GM21528 (cell line): ENCODE measurements at regions not wholly inside any gene's neighbourhood (a gene's known extent, or its start where the extent isn't known, plus 50 kb on each side); places are given as distances from the start of the nearest gene placed in this dataset.

Source experiments
- ATAC-seq: cut with Tn5 transposase; IDR thresholded peaks from one replicate; pipeline ENCODE4 v1.9.1; 2021; ENCODE audit warnings: mild to moderate bottlenecking, moderate library complexity; ENCODE audit not compliant: unreplicated experiment, low FRiP score

GRCh38 chr15:39130556-39131379 lies 450.1 kb upstream of the THBS1 start:
- no peak for ATAC-seq

- no peak for ATAC-seq
Observed at GRCh38 chr15:39131609-39132008, 449.3 kb upstream of the THBS1 start.

- ATAC-seq = no peak
Observed at GRCh38 chr15:39132070-39132469, 448.8 kb upstream of the THBS1 start.

GRCh38 chr15:39132954-39133600 lies 447.8 kb upstream of the THBS1 start:
- no peak for ATAC-seq

GRCh38 chr15:39134282-39134681 lies 446.6 kb upstream of the THBS1 start:
- no peak for ATAC-seq

GRCh38 chr15:39135989-39136388 lies 444.9 kb upstream of the THBS1 start:
- no peak for ATAC-seq

- no peak for ATAC-seq
Observed at GRCh38 chr15:39139431-39140059, 441.3 kb upstream of the THBS1 start.

- no peak for ATAC-seq
Observed at GRCh38 chr15:39140060-39140604, 440.7 kb upstream of the THBS1 start.

GRCh38 chr15:39142500-39142899 lies 438.4 kb upstream of the THBS1 start:
- no peak for ATAC-seq

- ATAC-seq = no peak
Observed at GRCh38 chr15:39143479-39143878, 437.4 kb upstream of the THBS1 start.

GRCh38 chr15:39144051-39144450 lies 436.8 kb upstream of the THBS1 start:
- no peak for ATAC-seq

GRCh38 chr15:39144613-39145499 lies 436.0 kb upstream of the THBS1 start:
- ATAC-seq = no peak

GRCh38 chr15:39145854-39146625 lies 434.8 kb upstream of the THBS1 start:
- ATAC-seq = no peak

- no peak for ATAC-seq
Observed at GRCh38 chr15:39149636-39150150, 431.2 kb upstream of the THBS1 start.

- ATAC-seq = no peak
Observed at GRCh38 chr15:39151545-39151944, 429.3 kb upstream of the THBS1 start.

- ATAC-seq = no peak
Observed at GRCh38 chr15:39153058-39153714, 427.7 kb upstream of the THBS1 start.

- ATAC-seq = no peak
Observed at GRCh38 chr15:39153716-39154115, 427.2 kb upstream of the THBS1 start.

GRCh38 chr15:39154227-39154638 lies 426.6 kb upstream of the THBS1 start:
- ATAC-seq = no peak

- ATAC-seq = no peak
Observed at GRCh38 chr15:39154776-39155175, 426.1 kb upstream of the THBS1 start.
